ENCODE measurements at regions not wholly inside any gene's neighbourhood (a gene's known extent, or its start where the extent isn't known, plus 50 kb on each side); places are given as distances from the start of the nearest gene placed in this dataset.
"Not testable (repeated sequence)": the region's sequence is repeated elsewhere in the genome, so short reads cannot be mapped to it uniquely, and the experiment has no call there.

- Mint-ChIP-seq H3K27ac (no peak overlapping the region), H3K36me3 (ENCODE audit: low read depth) (no peaks in the 10 kb centered on the region)
- intact Hi-C loops (cut with micrococcal nuclease), result no loop called here
These were observed 58.8 kb downstream of the PPP4R3C start for GRCh38 chrX:27404366-27404765.

GRCh38 chrX:27399146-27399456 is 64.0 kb downstream of the PPP4R3C start:
- H3K36me3 Mint-ChIP-seq (ENCODE audit: low read depth), result no peaks in the 10 kb centered on the region
- no peaks in the 10 kb centered on the region for H3K9me3 Mint-ChIP-seq
- intact Hi-C loops (cut with micrococcal nuclease), result no loop called here
- no peak for DNase-seq
- H3K4me1 Mint-ChIP-seq, result no peaks in the 10 kb centered on the region
- no peaks in the 10 kb centered on the region for H3K27me3 Mint-ChIP-seq
- H3K4me3 Mint-ChIP-seq, result no peak overlapping the region
- no peak overlapping the region for H3K27ac Mint-ChIP-seq

More at GRCh38 chrX:27404366-27404765, 58.8 kb downstream of the PPP4R3C start:
- no peaks in the 10 kb centered on the region for H3K27me3 Mint-ChIP-seq
- no peak for DNase-seq
- no peaks in the 10 kb centered on the region for H3K4me1 Mint-ChIP-seq
- no peaks in the 10 kb centered on the region for H3K9me3 Mint-ChIP-seq
- no peak overlapping the region for H3K4me3 Mint-ChIP-seq

GRCh38 chrX:27391623-27392022 is 71.5 kb downstream of the PPP4R3C start:
- H3K4me1 Mint-ChIP-seq, result no peaks in the 10 kb centered on the region

GRCh38 chrX:27381419-27381818 is 81.7 kb downstream of the PPP4R3C start:
- H3K4me3 Mint-ChIP-seq, result no peak overlapping the region

More at GRCh38 chrX:27391623-27392022, 71.5 kb downstream of the PPP4R3C start:
- no peak overlapping the region for H3K4me3 Mint-ChIP-seq
- intact Hi-C loops (cut with micrococcal nuclease), result no loop called here
- H3K9me3 Mint-ChIP-seq, result no peaks in the 10 kb centered on the region
- H3K27ac Mint-ChIP-seq, result no peak overlapping the region
- H3K36me3 Mint-ChIP-seq (ENCODE audit: low read depth), result no peaks in the 10 kb centered on the region
- DNase-seq, result no peak
- no peaks in the 10 kb centered on the region for H3K27me3 Mint-ChIP-seq

GRCh38 chrX:27380163-27380845 is 82.8 kb downstream of the PPP4R3C start:
- no peak overlapping the region for H3K27ac Mint-ChIP-seq
- H3K4me3 Mint-ChIP-seq, result no peak overlapping the region
- H3K9me3 Mint-ChIP-seq, result no peaks in the 10 kb centered on the region
- intact Hi-C loops (cut with micrococcal nuclease), result no loop called here
- no peaks in the 10 kb centered on the region for H3K27me3 Mint-ChIP-seq
- no peaks in the 10 kb centered on the region for H3K4me1 Mint-ChIP-seq
- DNase-seq, result no peak
- H3K36me3 Mint-ChIP-seq (ENCODE audit: low read depth), result no peaks in the 10 kb centered on the region

More at GRCh38 chrX:27381419-27381818, 81.7 kb downstream of the PPP4R3C start:
- H3K9me3 Mint-ChIP-seq, result no peaks in the 10 kb centered on the region
- H3K4me1 Mint-ChIP-seq, result no peaks in the 10 kb centered on the region
- no peaks in the 10 kb centered on the region for H3K36me3 Mint-ChIP-seq (ENCODE audit: low read depth)
- no peaks in the 10 kb centered on the region for H3K27me3 Mint-ChIP-seq
- DNase-seq, result no peak
- H3K27ac Mint-ChIP-seq, result no peak overlapping the region
- intact Hi-C loops (cut with micrococcal nuclease), result no loop called here

GRCh38 chrX:27354021-27354420 is 109.1 kb downstream of the PPP4R3C start:
- Mint-ChIP-seq H3K4me3 (no peak overlapping the region), H3K4me1 (no peaks in the 10 kb centered on the region), H3K27ac (no peak overlapping the region), H3K27me3 (no peaks in the 10 kb centered on the region), H3K36me3 (ENCODE audit: low read depth) (no peaks in the 10 kb centered on the region), H3K9me3 (no peaks in the 10 kb centered on the region)
- DNase-seq, result no peak
- intact Hi-C loops (cut with micrococcal nuclease), result no loop called here

- Mint-ChIP-seq H3K4me3 (no peak overlapping the region), H3K27me3 (no peaks in the 10 kb centered on the region), H3K36me3 (ENCODE audit: low read depth) (no peaks in the 10 kb centered on the region), H3K9me3 (no peaks in the 10 kb centered on the region), H3K27ac (no peak overlapping the region), H3K4me1 (no peaks in the 10 kb centered on the region)
- intact Hi-C loops (cut with micrococcal nuclease), result no loop called here
- no peak for DNase-seq
These were observed 112.7 kb downstream of the PPP4R3C start for GRCh38 chrX:27350476-27350875.

GRCh38 chrX:27336466-27337091 is 126.6 kb downstream of the PPP4R3C start:
- Mint-ChIP-seq H3K36me3 (ENCODE audit: low read depth) (no peaks in the 10 kb centered on the region), H3K4me3 (no peak overlapping the region), H3K27me3 (no peaks in the 10 kb centered on the region), H3K4me1 (no peaks in the 10 kb centered on the region), H3K27ac (no peak overlapping the region), H3K9me3 (no peaks in the 10 kb centered on the region)
- intact Hi-C loops (cut with micrococcal nuclease), result loop anchor here (5.0 kb wide), 1 partner anchor 554 kb away; no protein-coding TSS in a partner anchor
- peak; percentile 66 for DNase-seq

- H3K9me3 Mint-ChIP-seq, result no peaks in the 10 kb centered on the region
- intact Hi-C loops (cut with micrococcal nuclease), result no loop called here
These were observed 141.5 kb downstream of the PPP4R3C start for GRCh38 chrX:27321632-27322031.

GRCh38 chrX:27309406-27309805 is 153.7 kb downstream of the PPP4R3C start:
- no peak for DNase-seq
- Mint-ChIP-seq H3K9me3 (no peaks in the 10 kb centered on the region), H3K27ac (no peak overlapping the region), H3K4me1 (no peaks in the 10 kb centered on the region), H3K36me3 (ENCODE audit: low read depth) (no peaks in the 10 kb centered on the region), H3K27me3 (no peaks in the 10 kb centered on the region), H3K4me3 (no peak overlapping the region)
- intact Hi-C loops (cut with micrococcal nuclease), result no loop called here

More at GRCh38 chrX:27321632-27322031, 141.5 kb downstream of the PPP4R3C start:
- Mint-ChIP-seq H3K27ac (no peak overlapping the region), H3K4me3 (no peak overlapping the region), H3K4me1 (no peaks in the 10 kb centered on the region), H3K27me3 (no peaks in the 10 kb centered on the region), H3K36me3 (ENCODE audit: low read depth) (no peaks in the 10 kb centered on the region)
- DNase-seq, result no peak

- DNase-seq, result no peak
- Mint-ChIP-seq H3K4me3 (no peak overlapping the region), H3K9me3 (no peaks in the 10 kb centered on the region), H3K27me3 (no peaks in the 10 kb centered on the region), H3K27ac (no peak overlapping the region), H3K36me3 (ENCODE audit: low read depth) (no peaks in the 10 kb centered on the region), H3K4me1 (no peaks in the 10 kb centered on the region)
- intact Hi-C loops (cut with micrococcal nuclease), result no loop called here
These were observed 155.6 kb downstream of the PPP4R3C start for GRCh38 chrX:27307546-27307945.

- H3K4me3 Mint-ChIP-seq; intact Hi-C loops (cut with micrococcal nuclease); H3K36me3 Mint-ChIP-seq (ENCODE audit: low read depth); DNase-seq; H3K4me1 Mint-ChIP-seq; H3K9me3 Mint-ChIP-seq; H3K27me3 Mint-ChIP-seq; H3K27ac Mint-ChIP-seq: not testable (repeated sequence)
These were observed 170.6 kb downstream of the PPP4R3C start for GRCh38 chrX:27292552-27292951.

GRCh38 chrX:27276751-27277150 is 186.4 kb downstream of the PPP4R3C start:
- intact Hi-C loops (cut with micrococcal nuclease), result no loop called here
- Mint-ChIP-seq H3K4me1 (no peaks in the 10 kb centered on the region), H3K27ac (no peak overlapping the region), H3K27me3 (no peaks in the 10 kb centered on the region), H3K9me3 (no peaks in the 10 kb centered on the region), H3K4me3 (no peak overlapping the region), H3K36me3 (ENCODE audit: low read depth) (no peaks in the 10 kb centered on the region)
- no peak for DNase-seq

- H3K9me3 Mint-ChIP-seq, result no peaks in the 10 kb centered on the region
- no peaks in the 10 kb centered on the region for H3K4me1 Mint-ChIP-seq
- intact Hi-C loops (cut with micrococcal nuclease), result no loop called here
- no peak overlapping the region for H3K27ac Mint-ChIP-seq
- no peak overlapping the region for H3K4me3 Mint-ChIP-seq
- no peak for DNase-seq
- no peaks in the 10 kb centered on the region for H3K27me3 Mint-ChIP-seq
- H3K36me3 Mint-ChIP-seq (ENCODE audit: low read depth), result no peaks in the 10 kb centered on the region
These were observed 208.5 kb downstream of the PPP4R3C start for GRCh38 chrX:27254656-27255055.

- no peaks in the 10 kb centered on the region for H3K4me1 Mint-ChIP-seq
- no peak for DNase-seq
- intact Hi-C loops (cut with micrococcal nuclease), result no loop called here
- H3K4me3 Mint-ChIP-seq, result no peak overlapping the region
- no peaks in the 10 kb centered on the region for H3K36me3 Mint-ChIP-seq (ENCODE audit: low read depth)
- H3K9me3 Mint-ChIP-seq, result no peaks in the 10 kb centered on the region
- no peaks in the 10 kb centered on the region for H3K27me3 Mint-ChIP-seq
- H3K27ac Mint-ChIP-seq, result no peak overlapping the region
These were observed 211.8 kb downstream of the PPP4R3C start for GRCh38 chrX:27251369-27251768.

All from activated CD4-positive, alpha-beta T cell treated with anti-CD3 and anti-CD28 coated beads, Interleukin-2, amount 10 ng/mL, durations not matched to agents 24 days and 14 days (primary cell).